Chondrocyte (in vitro differentiated cells): ENCODE measurements at regions not wholly inside any gene's neighbourhood (a gene's known extent, or its start where the extent isn't known, plus 50 kb on each side); places are given as distances from the start of the nearest gene placed in this dataset.

ENCODE experiments used
- DNase-seq: peaks from one replicate; pipeline ENCODE4 v3.0.0; 2021; ENCODE audit warnings: mixed read lengths, low spot score
- H3K27ac Mint-ChIP-seq: one replicate; pipeline ENCODE4 v1.8.0; 2021; ENCODE audit warnings: mild to moderate bottlenecking, moderate library complexity, mixed read lengths; ENCODE audit not compliant: unreplicated experiment
- H3K27me3 Mint-ChIP-seq: 2 replicates; pipeline ENCODE4 v1.8.0; 2021; ENCODE audit warnings: low read depth, mixed read lengths
- H3K36me3 Mint-ChIP-seq: 2 replicates; pipeline ENCODE4 v1.8.0; 2021; ENCODE audit warnings: low read depth, mixed read lengths
- H3K4me1 Mint-ChIP-seq: 2 replicates; pipeline ENCODE4 v1.8.0; 2021; ENCODE audit warnings: low read depth, mild to moderate bottlenecking, mixed read lengths
- H3K4me3 Mint-ChIP-seq: one replicate; pipeline ENCODE4 v1.8.0; 2021; ENCODE audit warnings: mild to moderate bottlenecking, moderate library complexity, mixed read lengths; ENCODE audit not compliant: unreplicated experiment
- H3K9me3 Mint-ChIP-seq: 2 replicates; pipeline ENCODE4 v1.8.0; 2021; ENCODE audit warnings: low read depth, mixed read lengths
- CTCF ChIP-seq: fragments of 200-600 bp; sonication (generic); IDR thresholded peaks from 2 replicates; pipeline ENCODE4 v1.5.0; 2021; ENCODE audit warnings: antibody characterized with exemption, mild to moderate bottlenecking, moderate library complexity

- Mint-ChIP-seq H3K27me3 (peaks cover 8% of the 10 kb centered on the region), H3K4me3 (no peak overlapping the region), H3K27ac (no peak overlapping the region), H3K9me3 (peaks cover 3% of the 10 kb centered on the region), H3K36me3 (no peaks in the 10 kb centered on the region), H3K4me1 (no peaks in the 10 kb centered on the region)
- DNase-seq: no peak
- TF ChIP-seq CTCF: no peak
Measured at GRCh38 chr11:96641261-96641660, 251.4 kb downstream of the JRKL start.

- Mint-ChIP-seq H3K27ac (no peak overlapping the region), H3K27me3 (peaks cover 13% of the 10 kb centered on the region), H3K9me3 (peaks cover 3% of the 10 kb centered on the region), H3K36me3 (no peaks in the 10 kb centered on the region), H3K4me3 (no peak overlapping the region), H3K4me1 (no peaks in the 10 kb centered on the region)
- no peak for TF ChIP-seq CTCF
- no peak for DNase-seq
Measured at GRCh38 chr11:96642583-96642982, 252.8 kb downstream of the JRKL start.

- no peak for TF ChIP-seq CTCF
- H3K27ac Mint-ChIP-seq: no peak overlapping the region
- H3K9me3 Mint-ChIP-seq: peaks cover 3% of the 10 kb centered on the region
- H3K27me3 Mint-ChIP-seq: peaks cover 13% of the 10 kb centered on the region
- H3K36me3 Mint-ChIP-seq: no peaks in the 10 kb centered on the region
- H3K4me3 Mint-ChIP-seq: no peak overlapping the region
- DNase-seq: no peak
- no peaks in the 10 kb centered on the region for H3K4me1 Mint-ChIP-seq
Measured at GRCh38 chr11:96643173-96643572, 253.4 kb downstream of the JRKL start.

- DNase-seq: no peak
- no peak overlapping the region for H3K27ac Mint-ChIP-seq
- H3K27me3 Mint-ChIP-seq: peaks cover 15% of the 10 kb centered on the region
- no peaks in the 10 kb centered on the region for H3K9me3 Mint-ChIP-seq
- no peak for TF ChIP-seq CTCF
- H3K36me3 Mint-ChIP-seq: no peaks in the 10 kb centered on the region
- H3K4me3 Mint-ChIP-seq: no peak overlapping the region
- H3K4me1 Mint-ChIP-seq: no peaks in the 10 kb centered on the region
Measured at GRCh38 chr11:96647621-96648020, 257.8 kb downstream of the JRKL start.

GRCh38 chr11:96648991-96649390 is 259.2 kb downstream of the JRKL start:
- Mint-ChIP-seq H3K36me3 (no peaks in the 10 kb centered on the region), H3K27me3 (peaks cover 15% of the 10 kb centered on the region), H3K9me3 (no peaks in the 10 kb centered on the region), H3K4me3 (no peak overlapping the region), H3K27ac (no peak overlapping the region), H3K4me1 (no peaks in the 10 kb centered on the region)
- DNase-seq: no peak
- TF ChIP-seq CTCF: no peak
